Left ventricle myocardium superior (tissue), 1 donor: ENCODE measurements at regions not wholly inside any gene's neighbourhood (a gene's known extent, or its start where the extent isn't known, plus 50 kb on each side); places are given as distances from the start of the nearest gene placed in this dataset.

Experiments
- ATAC-seq: fragments of 200-7000 bp; cut with Tn5 transposase; one replicate; pipeline ENCODE4 v1.9.1; 2020; ENCODE audit warnings: mild to moderate bottlenecking, moderate library complexity
- DNase-seq: peaks from one replicate; pipeline ENCODE4 v3.0.0-alpha.2; 2020
- intact Hi-C: fragments of 100-400 bp; cut with micrococcal nuclease; formaldehyde crosslinking; loops from one replicate; pipeline ENCODE4 v1.11.0; 2022
- donor health status: DM: no; HTN: yes; CAD: no; lungs with severe emphysema.

- ATAC-seq: no peak
- intact Hi-C loops: no loop called here
- DNase-seq: no peak
Observed at GRCh38 chr4:98773638-98774037, 115.2 kb upstream of the TSPAN5 start.

GRCh38 chr4:98771959-98772632 lies 113.7 kb upstream of the TSPAN5 start:
- DNase-seq (no peak), ATAC-seq (no peak)
- intact Hi-C loops: no loop called here

GRCh38 chr4:98765771-98766170 lies 107.4 kb upstream of the TSPAN5 start:
- intact Hi-C loops: no loop called here
- ATAC-seq: no peak

GRCh38 chr4:98758182-98758581 lies 99.8 kb upstream of the TSPAN5 start:
- intact Hi-C loops: no loop called here
- DNase-seq (no peak), ATAC-seq (no peak)

More at GRCh38 chr4:98765771-98766170, 107.4 kb upstream of the TSPAN5 start:
- no peak for DNase-seq

DNA sequence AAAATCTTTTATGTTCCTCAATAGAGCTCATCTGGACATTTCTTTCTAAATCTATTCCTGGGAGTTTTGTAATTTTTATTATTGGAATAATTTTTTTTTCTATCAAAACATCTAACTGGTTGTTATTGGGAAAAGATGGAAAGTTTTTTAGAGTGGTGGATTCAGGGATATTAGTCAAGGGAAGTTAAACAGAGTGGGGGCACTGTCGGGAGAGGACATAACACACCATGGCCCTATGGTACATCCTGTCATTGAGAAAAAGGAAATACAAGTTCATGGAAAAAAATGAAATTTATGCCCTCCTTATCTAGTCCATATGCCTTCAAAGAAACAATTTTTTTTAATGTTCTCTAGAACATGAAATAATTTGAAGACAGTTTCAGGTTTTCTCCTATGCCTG lies 96.3 kb upstream of the TSPAN5 start:
- no peak for DNase-seq
- ATAC-seq: no peak
- intact Hi-C loops: no loop called here

GRCh38 chr4:98749206-98749605 lies 90.8 kb upstream of the TSPAN5 start:
- intact Hi-C loops: no loop called here
- DNase-seq (no peak), ATAC-seq (no peak)

GRCh38 chr4:98748609-98749008 lies 90.2 kb upstream of the TSPAN5 start:
- DNase-seq (no peak), ATAC-seq (no peak)
- intact Hi-C loops: no loop called here

DNA sequence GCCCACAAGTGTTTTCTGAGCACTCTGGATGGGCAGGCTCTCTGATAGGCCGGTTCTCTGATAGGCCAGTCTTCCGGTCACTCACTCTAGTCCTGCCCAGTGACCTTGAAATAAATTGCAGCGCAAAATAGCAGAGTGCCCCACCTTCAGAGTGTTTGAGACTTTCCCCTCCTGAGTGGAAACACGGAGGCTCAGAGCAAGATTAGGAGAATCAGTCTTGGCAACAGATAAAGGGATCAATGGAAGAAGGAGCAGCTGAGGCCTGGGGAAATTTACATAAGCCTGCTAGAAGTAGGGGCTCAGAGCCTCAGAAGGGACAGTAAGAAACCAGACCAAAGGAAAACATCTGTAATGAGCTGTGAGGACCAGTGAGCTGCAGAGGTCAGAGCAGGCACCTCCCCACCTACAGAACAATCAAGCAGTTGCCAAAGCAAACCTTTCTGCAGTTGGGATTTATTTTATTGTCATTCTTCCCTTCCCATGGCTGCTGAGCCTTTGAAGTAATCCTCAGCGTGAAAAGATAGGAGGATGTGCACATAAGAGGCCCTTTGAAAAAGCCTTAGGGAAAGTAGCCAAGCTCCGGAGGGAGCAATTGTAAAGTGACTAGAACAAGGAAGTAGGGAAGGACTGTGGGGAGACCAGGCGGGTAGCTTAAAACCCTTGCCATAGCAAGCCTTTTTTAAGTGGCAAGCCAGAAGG lies 89.1 kb upstream of the TSPAN5 start:
- intact Hi-C loops: no loop called here
- no peak for ATAC-seq
- DNase-seq: no peak

DNA sequence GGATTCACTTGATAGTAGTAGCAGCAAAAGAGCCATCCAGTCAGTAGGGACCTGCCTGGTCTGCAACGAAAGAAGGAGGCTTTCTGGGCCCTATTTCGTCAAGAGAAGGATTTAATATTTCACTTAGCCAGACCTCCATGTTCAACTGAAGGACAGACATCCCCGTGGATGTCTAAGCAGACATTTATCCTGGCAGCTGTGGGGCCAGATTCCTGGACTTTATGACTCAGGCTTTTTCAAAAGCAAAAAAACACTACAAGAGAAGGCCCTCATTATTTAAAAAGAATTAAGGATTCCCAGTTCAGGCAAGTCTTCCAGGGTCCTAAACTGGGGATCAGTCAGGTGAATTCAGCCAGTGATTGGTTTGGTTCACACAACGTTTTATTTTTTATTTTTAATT lies 88.5 kb upstream of the TSPAN5 start:
- DNase-seq (no peak), ATAC-seq (no peak)
- intact Hi-C loops: no loop called here

DNA sequence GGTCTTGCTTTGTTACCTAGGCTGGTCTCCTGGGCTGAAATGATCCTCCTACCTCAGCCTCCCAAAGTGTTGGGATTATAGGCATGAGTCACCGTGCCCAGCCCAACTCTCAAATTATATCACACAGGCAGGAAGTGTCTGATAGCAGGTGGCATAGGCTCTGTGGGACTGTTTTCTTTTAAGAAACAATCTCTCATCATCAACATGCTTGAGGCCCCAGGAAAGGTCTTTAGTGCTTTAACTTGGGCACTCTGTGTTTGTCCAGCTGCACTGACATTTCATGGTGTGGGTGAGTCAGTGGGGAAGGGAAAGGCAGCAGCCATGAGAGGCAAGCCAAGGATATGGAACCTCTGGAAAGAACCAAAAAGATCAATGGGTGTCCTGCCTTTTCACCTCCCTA lies 88.1 kb upstream of the TSPAN5 start:
- DNase-seq (no peak), ATAC-seq (no peak)
- intact Hi-C loops: no loop called here

DNA sequence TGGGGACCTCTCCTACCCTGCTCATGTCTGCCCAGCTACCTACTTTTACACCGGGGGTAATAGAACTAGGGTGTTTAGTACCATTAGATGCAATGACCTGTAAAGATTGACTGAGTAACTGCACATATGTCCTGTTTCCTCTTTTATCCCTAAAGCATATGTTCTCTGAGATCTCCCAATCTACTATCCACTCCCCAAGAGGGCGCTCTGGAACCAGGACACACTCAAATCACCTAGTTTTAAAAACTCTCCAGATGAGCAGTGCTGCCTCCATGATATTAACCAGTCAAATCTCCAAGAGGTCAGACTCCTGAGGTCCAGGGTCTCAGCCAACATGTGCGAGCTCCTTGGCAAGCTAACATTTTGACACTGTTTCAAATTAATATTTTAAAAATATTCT lies 87.0 kb upstream of the TSPAN5 start:
- DNase-seq (no peak), ATAC-seq (peak; percentile 45)
- intact Hi-C loops: no loop called here

- DNase-seq (no peak), ATAC-seq (no peak)
- intact Hi-C loops: no loop called here
Observed at GRCh38 chr4:98744372-98745150, 86.2 kb upstream of the TSPAN5 start.

GRCh38 chr4:98741952-98742351 lies 83.5 kb upstream of the TSPAN5 start:
- DNase-seq (no peak), ATAC-seq (no peak)
- intact Hi-C loops: no loop called here

DNA sequence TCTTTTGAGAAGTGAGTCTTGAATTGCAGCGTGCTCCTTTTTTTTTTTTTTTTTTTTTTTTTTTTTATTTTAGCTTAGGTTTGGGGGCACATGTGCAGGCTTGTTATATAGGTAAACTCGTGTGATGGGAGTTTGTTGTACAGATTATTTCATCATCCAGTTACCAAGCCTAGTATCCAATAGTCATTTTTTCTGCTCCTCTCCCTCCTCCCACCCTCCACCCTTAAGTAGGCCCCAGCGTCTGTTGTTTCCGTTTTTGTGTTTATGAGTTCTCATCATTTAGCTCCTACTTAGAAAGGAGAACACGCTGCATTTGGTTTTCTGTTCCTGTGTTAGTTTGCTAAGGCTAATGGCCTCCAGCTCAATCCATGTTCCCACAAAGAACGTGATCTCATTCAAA lies 81.3 kb upstream of the TSPAN5 start:
- ATAC-seq (no peak), DNase-seq (no peak)
- intact Hi-C loops: no loop called here

DNA sequence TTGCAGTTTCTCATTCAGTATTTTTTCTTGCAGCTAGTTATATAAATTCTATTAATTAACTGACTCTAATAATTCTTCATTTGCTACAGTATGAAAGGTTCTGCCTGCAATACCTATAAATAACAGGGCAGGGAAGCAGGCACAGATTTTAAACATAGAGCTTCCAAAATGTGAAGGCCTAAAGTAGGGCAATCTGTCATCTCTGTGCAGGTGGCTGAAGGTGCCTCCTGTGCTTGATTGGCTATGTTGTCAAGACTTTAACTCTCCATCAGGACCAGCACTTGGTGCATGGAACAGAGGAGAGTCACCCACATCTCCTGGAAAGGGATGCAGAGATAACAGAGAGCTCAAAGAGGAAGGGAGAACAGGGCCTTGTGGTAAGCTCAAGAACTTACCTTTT lies 75.2 kb upstream of the TSPAN5 start:
- no peak for DNase-seq
- ATAC-seq: no peak
- intact Hi-C loops: no loop called here

DNA sequence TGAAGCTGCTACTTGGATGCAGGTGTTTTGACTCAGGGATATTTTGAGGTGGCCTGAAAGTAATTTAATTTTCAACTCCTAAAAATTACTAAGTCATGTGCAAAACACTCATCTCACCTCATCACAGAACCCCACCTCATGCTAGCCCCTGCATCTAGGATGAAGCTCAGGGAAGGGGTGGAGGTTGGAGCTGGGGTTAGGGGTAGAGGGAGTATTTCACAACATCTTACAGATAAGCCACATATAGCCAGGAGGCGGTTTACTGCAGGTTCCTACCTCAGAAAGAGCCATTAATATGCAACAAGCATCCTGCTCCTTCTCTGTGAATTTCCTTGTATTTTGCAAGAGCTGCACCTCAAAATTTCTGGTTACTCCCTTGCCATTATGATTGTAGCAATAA lies 70.5 kb upstream of the TSPAN5 start:
- no peak for DNase-seq
- intact Hi-C loops: no loop called here
- no peak for ATAC-seq

DNA sequence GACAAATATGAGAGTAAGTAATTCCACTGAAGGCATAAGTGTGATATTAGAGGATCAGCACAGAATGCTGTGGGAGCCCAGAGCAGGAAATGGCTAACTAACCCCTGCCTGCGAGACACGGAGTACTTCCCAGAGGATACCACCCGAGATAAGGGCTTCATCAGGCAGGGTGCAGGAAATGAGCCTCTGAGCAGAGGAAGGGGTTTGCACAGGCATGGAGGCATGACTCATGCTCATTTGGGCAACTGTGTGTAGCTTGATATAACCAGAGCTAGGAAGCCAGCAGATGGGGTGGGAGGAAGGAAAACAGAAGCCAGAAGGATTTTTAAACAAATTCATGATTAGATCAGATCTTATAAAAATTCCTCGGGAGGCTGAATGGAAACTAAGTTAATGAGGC lies 70.0 kb upstream of the TSPAN5 start:
- intact Hi-C loops: no loop called here
- no peak for ATAC-seq
- no peak for DNase-seq

DNA sequence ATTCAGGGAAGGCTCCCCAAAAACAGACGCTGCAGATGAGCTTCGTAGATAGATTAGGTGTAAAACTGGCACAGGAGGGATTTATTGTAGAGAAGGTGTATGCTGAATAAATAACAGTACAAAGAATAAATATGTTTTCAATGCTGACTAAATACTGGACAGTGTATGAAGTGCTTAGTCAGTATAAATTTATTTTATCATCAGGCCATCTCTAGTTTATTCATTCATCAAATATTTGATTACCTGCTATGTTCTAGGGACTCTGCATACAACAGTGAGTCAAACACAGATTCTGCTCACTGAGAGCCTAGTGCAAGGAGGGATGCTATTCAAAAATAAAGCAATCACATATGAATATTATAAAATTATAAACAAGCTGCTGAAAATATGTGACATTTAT lies 63.6 kb upstream of the TSPAN5 start:
- no peak for ATAC-seq
- intact Hi-C loops: no loop called here

GRCh38 chr4:98720871-98721480 lies 62.6 kb upstream of the TSPAN5 start:
- DNase-seq (no peak), ATAC-seq (no peak)
- intact Hi-C loops: no loop called here

More for the DNA sequence above, 63.6 kb upstream of the TSPAN5 start:
- DNase-seq: no peak

DNA sequence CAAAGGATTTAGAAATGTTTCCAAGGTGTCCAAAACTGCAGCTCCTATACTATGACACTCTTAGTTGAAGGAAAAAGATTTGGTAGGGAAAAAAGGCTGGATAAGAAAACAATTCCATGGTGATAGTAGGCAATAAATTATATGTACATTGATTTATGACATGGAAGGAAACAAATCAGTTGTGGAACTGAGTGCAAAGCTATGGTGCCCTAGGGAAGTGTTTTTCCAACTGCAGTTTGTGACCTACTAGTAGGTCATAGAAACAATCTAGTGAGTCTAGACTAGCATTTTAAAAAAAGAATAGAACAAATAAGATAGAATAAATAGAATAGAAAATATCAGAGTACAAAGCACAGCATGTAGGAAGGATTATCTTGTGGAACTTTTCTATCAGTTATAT lies 58.4 kb upstream of the TSPAN5 start:
- ATAC-seq: no peak
- no peak for DNase-seq
- intact Hi-C loops: no loop called here
